ENCODE measurements at regions not wholly inside any gene's neighbourhood (a gene's known extent, or its start where the extent isn't known, plus 50 kb on each side); places are given as distances from the start of the nearest gene placed in this dataset.
"Not testable (repeated sequence)": the region's sequence is repeated elsewhere in the genome, so short reads cannot be mapped to it uniquely, and the experiment has no call there.

GRCh38 chr6:16019462-16019861, 109.4 kb upstream of the MYLIP start:
- no TSS peak for BruUV-seq (replicated peaks)
- Histone ChIP-seq H3K27me3 (ENCODE audit: control insufficient read depth, insufficient read depth, low read length) (no peaks in the 10 kb centered on the region), H3K9me3 (ENCODE audit: control insufficient read depth, insufficient read depth, low read depth, low read length) (no peaks in the 10 kb centered on the region), H3K4me1 (ENCODE audit: control insufficient read depth, insufficient read depth, low read length) (no peaks in the 10 kb centered on the region), H3K27ac (ENCODE audit: low read length) (no peak overlapping the region), H3K36me3 (ENCODE audit: control insufficient read depth, insufficient read depth, low read length) (no peaks in the 10 kb centered on the region), H3K4me3 (ENCODE audit: low read depth in 2 of 2, low read length in 2 of 2) (no peak overlapping the region)
- DNase-seq (ENCODE audit: low read depth, low spot score) (no peak), ATAC-seq (no peak)
- in situ Hi-C loops (cut with HindIII; ENCODE audit: low pct_unique_long_range_greater_than_20kb, low sequenced_read_pairs) (no loop called here), intact Hi-C loops (cut with micrococcal nuclease; ENCODE audit: unreplicated experiment) (no loop called here)
- ChIA-PET POLR2A (no interaction called here), CTCF (no interaction called here)
- TF ChIP-seq POLR2AphosphoS5 (IDR thresholded peaks at IDR 0.05; ENCODE audit: low read depth, low read length): no peak

GRCh38 chr6:16018626-16019025, 110.3 kb upstream of the MYLIP start:
- no peaks in the 10 kb centered on the region for H3K27me3 ChIP-seq (ENCODE audit: control insufficient read depth, insufficient read depth, low read length)
- ChIA-PET POLR2A (no interaction called here), CTCF (no interaction called here)
- H3K27ac ChIP-seq (ENCODE audit: low read length): no peak overlapping the region
- TF ChIP-seq REST (IDR thresholded peaks at IDR 0.05; ENCODE audit: insufficient read depth in 1 of 2, low read depth in 2 of 2, low read length in 1 of 2) (no peak), SIN3A (IDR thresholded peaks at IDR 0.05; ENCODE audit: borderline replicate concordance, insufficient read depth, low read depth, low read length) (no peak), CTCF (IDR thresholded peaks at IDR 0.05) (no peak), POLR2AphosphoS5 (IDR thresholded peaks at IDR 0.05; ENCODE audit: low read depth, low read length) (no peak)
- BruUV-seq (replicated peaks): no TSS peak
- ATAC-seq: no peak
- H3K4me3 ChIP-seq (ENCODE audit: low read depth in 2 of 2, low read length in 2 of 2): no peak overlapping the region
- intact Hi-C loops (cut with micrococcal nuclease; ENCODE audit: unreplicated experiment): no loop called here
- H3K4me1 ChIP-seq (ENCODE audit: control insufficient read depth, insufficient read depth, low read length): no peaks in the 10 kb centered on the region
- no peaks in the 10 kb centered on the region for H3K9me3 ChIP-seq (ENCODE audit: control insufficient read depth, insufficient read depth, low read depth, low read length)
- no peak for DNase-seq (ENCODE audit: low read depth, low spot score)
- H3K36me3 ChIP-seq (ENCODE audit: control insufficient read depth, insufficient read depth, low read length): no peaks in the 10 kb centered on the region
- in situ Hi-C loops (cut with HindIII; ENCODE audit: low pct_unique_long_range_greater_than_20kb, low sequenced_read_pairs): no loop called here

GRCh38 chr6:16014325-16014724, 114.6 kb upstream of the MYLIP start:
- H3K27me3 ChIP-seq (ENCODE audit: control insufficient read depth, insufficient read depth, low read length); ATAC-seq; H3K9me3 ChIP-seq (ENCODE audit: control insufficient read depth, insufficient read depth, low read depth, low read length); POLR2A ChIA-PET; CTCF ChIA-PET; H3K4me1 ChIP-seq (ENCODE audit: control insufficient read depth, insufficient read depth, low read length); in situ Hi-C loops (cut with HindIII; ENCODE audit: low pct_unique_long_range_greater_than_20kb, low sequenced_read_pairs); intact Hi-C loops (cut with micrococcal nuclease; ENCODE audit: unreplicated experiment); BruUV-seq (replicated peaks); H3K36me3 ChIP-seq (ENCODE audit: control insufficient read depth, insufficient read depth, low read length); H3K4me3 ChIP-seq (ENCODE audit: low read depth in 2 of 2, low read length in 2 of 2); H3K27ac ChIP-seq (ENCODE audit: low read length); DNase-seq (ENCODE audit: low read depth, low spot score): not testable (repeated sequence)

All from Panc1 (cell line).